Sigmoid colon (tissue), 6 donors: ENCODE measurements at regions not wholly inside any gene's neighbourhood (a gene's known extent, or its start where the extent isn't known, plus 50 kb on each side); places are given as distances from the start of the nearest gene placed in this dataset.

Source experiments
- DNase-seq: peaks from one replicate; pipeline ENCODE4 v3.0.0-alpha.2; 2019
- H3K27ac ChIP-seq, 4 donors: fragments of 200-600 bp; sonication (generic); one replicate each; pipeline ENCODE4 v1.5.1; 2016 to 2019; ENCODE audit warnings: mild to moderate bottlenecking in 1 of 4
- H3K27me3 ChIP-seq, 3 donors: fragments of 200-600 bp; sonication (generic); one replicate each; pipeline ENCODE4 v1.5.1; 2019; ENCODE audit warnings: mild to moderate bottlenecking in 1 of 3
- H3K36me3 ChIP-seq, 4 donors: fragments of 200-600 bp; sonication (generic); one replicate each; pipeline ENCODE4 v1.5.1; 2016 to 2019
- H3K4me1 ChIP-seq, 4 donors: fragments of 200-600 bp; sonication (generic); one replicate each; pipeline ENCODE4 v1.5.1; 2017 to 2019
- H3K4me3 ChIP-seq, 4 donors: fragments of 200-600 bp; sonication (generic); one replicate each; pipeline ENCODE4 v1.5.1; 2017 to 2019; ENCODE audit warnings: mild to moderate bottlenecking in 2 of 4, moderate library complexity in 1 of 4
- H3K9me3 ChIP-seq, 4 donors: fragments of 200-600 bp in 3 of 4; sonication (generic) in 3 of 4; one replicate each; pipeline versions ENCODE4 v1.5.1 to v1.6.1; 2013 to 2019
- CTCF ChIP-seq, 4 experiments: fragments of 450-650 bp in 3 of 4; fragments of 200-600 bp in 1 of 4; IDR thresholded peaks; one replicate each; pipeline ENCODE4 v1.5.1; 2016 to 2019; ENCODE audit warnings: antibody characterized with exemption in 4 of 4, mild to moderate bottlenecking in 3 of 4, moderate library complexity in 2 of 4
- EP300 ChIP-seq, 4 donors: sonication (generic); formaldehyde crosslinking; IDR thresholded peaks; one replicate each; pipeline ENCODE4 v1.6.1; 2017; ENCODE audit warnings: antibody characterized with exemption in 4 of 4
- POLR2A ChIP-seq, 2 donors: fragments of 450-650 bp; IDR thresholded peaks; one replicate each; pipeline ENCODE4 v1.6.1; 2016; ENCODE audit warnings: antibody characterized with exemption in 2 of 2, mild to moderate bottlenecking in 2 of 2, moderate library complexity in 2 of 2
- POLR2AphosphoS5 ChIP-seq, 4 donors: sonication (generic); formaldehyde crosslinking; IDR thresholded peaks; one replicate each; pipeline ENCODE4 v1.6.1; 2017; ENCODE audit warnings: antibody characterized with exemption in 4 of 4
- WGBS, 2 donors: extraction: QIAGEN DNeasy Blood & Tissue Kit; methylation state at CpG; one replicate each; pipeline ENCODE4 v1.1.7; 2013; 5-methylcytosine and 5-hydroxymethylcytosine counted together
- intact Hi-C: fragments of 100-400 bp; cut with DNase I; formaldehyde crosslinking; loops from one replicate; pipeline ENCODE4 v1.15.1; 2023
- donor health status: healthy with polysubstance abuse.
- donor health status: healthy.

- WGBS, 2 donors, result 93 to 96% methylated on average over 7 of the region's 7 CpGs
Observed at GRCh38 chr9:23603311-23603710, 222.7 kb downstream of the ELAVL2 start.

GRCh38 chr9:23606107-23606506 lies 219.9 kb downstream of the ELAVL2 start:
- intact Hi-C loops, result no loop called here
- Histone ChIP-seq H3K27me3 (no peaks in the 10 kb centered on the region), H3K9me3 (no peaks in the 10 kb centered on the region), H3K4me1 (no peaks in the 10 kb centered on the region), H3K27ac (no peak overlapping the region), H3K36me3 (no peaks in the 10 kb centered on the region), H3K4me3 (no peak overlapping the region)
- TF ChIP-seq CTCF (IDR thresholded peaks at IDR 0.05), result no peak
- no peak for TF ChIP-seq EP300 (IDR thresholded peaks at IDR 0.05)
- TF ChIP-seq POLR2A (IDR thresholded peaks at IDR 0.05), result no peak
- DNase-seq, result no peak
- WGBS, 2 donors, result 82 to 85% methylated on average over 1 of the region's 1 CpG

More at GRCh38 chr9:23603311-23603710, 222.7 kb downstream of the ELAVL2 start:
- no peaks in the 10 kb centered on the region for H3K9me3 ChIP-seq
- DNase-seq, result no peak
- no peak overlapping the region for H3K4me3 ChIP-seq
- TF ChIP-seq POLR2AphosphoS5 (IDR thresholded peaks at IDR 0.05) (no peak), EP300 (IDR thresholded peaks at IDR 0.05) (no peak), POLR2A (IDR thresholded peaks at IDR 0.05) (no peak), CTCF (IDR thresholded peaks at IDR 0.05) (no peak)
- H3K36me3 ChIP-seq, result no peaks in the 10 kb centered on the region
- intact Hi-C loops, result no loop called here
- no peaks in the 10 kb centered on the region for H3K27me3 ChIP-seq
- H3K27ac ChIP-seq, result no peak overlapping the region
- no peaks in the 10 kb centered on the region for H3K4me1 ChIP-seq

GRCh38 chr9:23608456-23608855 lies 217.6 kb downstream of the ELAVL2 start:
- no peak for TF ChIP-seq POLR2A (IDR thresholded peaks at IDR 0.05)
- no peak for TF ChIP-seq CTCF (IDR thresholded peaks at IDR 0.05)
- no peak for TF ChIP-seq POLR2AphosphoS5 (IDR thresholded peaks at IDR 0.05)
- no peak for TF ChIP-seq EP300 (IDR thresholded peaks at IDR 0.05)
- WGBS, 2 donors, result 33 to 46% methylated on average over 3 of the region's 3 CpGs
- intact Hi-C loops, result no loop called here

GRCh38 chr9:23611869-23612268 lies 214.2 kb downstream of the ELAVL2 start:
- no peak for DNase-seq

More at GRCh38 chr9:23608456-23608855, 217.6 kb downstream of the ELAVL2 start:
- Histone ChIP-seq H3K36me3 (no peaks in the 10 kb centered on the region), H3K9me3 (no peaks in the 10 kb centered on the region), H3K27ac (no peak overlapping the region), H3K27me3 (no peaks in the 10 kb centered on the region), H3K4me3 (no peak overlapping the region), H3K4me1 (no peaks in the 10 kb centered on the region)
- DNase-seq, result no peak

More at GRCh38 chr9:23611869-23612268, 214.2 kb downstream of the ELAVL2 start:
- no peaks in the 10 kb centered on the region for H3K4me1 ChIP-seq
- H3K36me3 ChIP-seq, result no peaks in the 10 kb centered on the region
- no peaks in the 10 kb centered on the region for H3K9me3 ChIP-seq
- 79 to 89% methylated on average over 3 of the region's 3 CpGs for WGBS, 2 donors
- H3K4me3 ChIP-seq, result no peak overlapping the region
- no peaks in the 10 kb centered on the region for H3K27me3 ChIP-seq
- no peak overlapping the region for H3K27ac ChIP-seq
- TF ChIP-seq EP300 (IDR thresholded peaks at IDR 0.05) (no peak), CTCF (IDR thresholded peaks at IDR 0.05) (no peak), POLR2A (IDR thresholded peaks at IDR 0.05) (no peak), POLR2AphosphoS5 (IDR thresholded peaks at IDR 0.05) (no peak)
- intact Hi-C loops, result no loop called here
